ENCODE measurements at regions not wholly inside any gene's neighbourhood (a gene's known extent, or its start where the extent isn't known, plus 50 kb on each side); places are given as distances from the start of the nearest gene placed in this dataset.

GRCh38 chr11:37371346-37371970 is 773.4 kb upstream of the RAG2 start:
- no peak for TF ChIP-seq CTCF (IDR thresholded peaks at IDR 0.05)
- H3K9me3 ChIP-seq: peaks cover 46% of the 10 kb centered on the region
- H3K4me3 ChIP-seq: no peak overlapping the region
- no peak for DNase-seq
- no peak for ATAC-seq
- H3K36me3 ChIP-seq (ENCODE audit: low read depth): no peaks in the 10 kb centered on the region
- H3K4me1 ChIP-seq (ENCODE audit: low read depth): no peaks in the 10 kb centered on the region
- intact Hi-C loops (cut with DNase I, micrococcal nuclease): no loop called here

GRCh38 chr11:37370817-37371216 is 772.8 kb upstream of the RAG2 start:
- Histone ChIP-seq H3K4me1 (ENCODE audit: low read depth) (no peaks in the 10 kb centered on the region), H3K4me3 (no peak overlapping the region), H3K9me3 (peaks cover 45% of the 10 kb centered on the region), H3K36me3 (ENCODE audit: low read depth) (no peaks in the 10 kb centered on the region)
- ATAC-seq: no peak
- no peak for TF ChIP-seq CTCF (IDR thresholded peaks at IDR 0.05)
- intact Hi-C loops (cut with DNase I, micrococcal nuclease): no loop called here
- no peak for DNase-seq

GRCh38 chr11:37364246-37364839 is 766.3 kb upstream of the RAG2 start:
- intact Hi-C loops (cut with DNase I, micrococcal nuclease): no loop called here
- no peak for ATAC-seq
- no peaks in the 10 kb centered on the region for H3K36me3 ChIP-seq (ENCODE audit: low read depth)
- no peak for TF ChIP-seq CTCF (IDR thresholded peaks at IDR 0.05)
- no peak overlapping the region for H3K4me3 ChIP-seq
- H3K9me3 ChIP-seq: peaks cover 56% of the 10 kb centered on the region
- no peaks in the 10 kb centered on the region for H3K4me1 ChIP-seq (ENCODE audit: low read depth)
- no peak for DNase-seq

GRCh38 chr11:37353192-37353591 is 755.2 kb upstream of the RAG2 start:
- no peak overlapping the region for H3K4me3 ChIP-seq
- TF ChIP-seq CTCF (IDR thresholded peaks at IDR 0.05): no peak
- ATAC-seq: no peak
- H3K36me3 ChIP-seq (ENCODE audit: low read depth): no peaks in the 10 kb centered on the region
- H3K4me1 ChIP-seq (ENCODE audit: low read depth): no peaks in the 10 kb centered on the region
- intact Hi-C loops (cut with DNase I, micrococcal nuclease): no loop called here
- no peak for DNase-seq
- H3K9me3 ChIP-seq: peaks cover 46% of the 10 kb centered on the region

GRCh38 chr11:37352485-37352884 is 754.4 kb upstream of the RAG2 start:
- intact Hi-C loops (cut with DNase I, micrococcal nuclease): no loop called here
- Histone ChIP-seq H3K9me3 (peaks cover 41% of the 10 kb centered on the region), H3K36me3 (ENCODE audit: low read depth) (no peaks in the 10 kb centered on the region), H3K4me3 (no peak overlapping the region), H3K4me1 (ENCODE audit: low read depth) (no peaks in the 10 kb centered on the region)
- ATAC-seq (no peak), DNase-seq (no peak)
- TF ChIP-seq CTCF (IDR thresholded peaks at IDR 0.05): no peak

All from mucosa of descending colon (tissue), 3 donors.